ENCODE measurements at regions not wholly inside any gene's neighbourhood (a gene's known extent, or its start where the extent isn't known, plus 50 kb on each side); places are given as distances from the start of the nearest gene placed in this dataset.

GRCh38 chr6:56835612-56836011 lies 119.3 kb upstream of the BEND6 start:
- TF ChIP-seq POLR2A (IDR thresholded peaks at IDR 0.05), result no peak
- no peak for TF ChIP-seq CTCF (IDR thresholded peaks at IDR 0.05)
- intact Hi-C loops (cut with DNase I), result no loop called here
- no peak for DNase-seq
- Histone ChIP-seq H3K4me3 (replicated peaks in 1 of 3) (no peak overlapping the region), H3K27ac (no peak overlapping the region), H3K9me3 (no peaks in the 10 kb centered on the region), H3K36me3 (no peaks in the 10 kb centered on the region), H3K4me1 (peaks cover 0 to 14% of the 10 kb centered on the region in 2 donors), H3K27me3 (no peaks in the 10 kb centered on the region)
- WGBS, 2 donors, result 92 to 98% methylated on average over 3 of the region's 3 CpGs

GRCh38 chr6:56833873-56834272 lies 121.0 kb upstream of the BEND6 start:
- H3K4me1 ChIP-seq, result peaks cover 0 to 10% of the 10 kb centered on the region in 2 donors
- no peaks in the 10 kb centered on the region for H3K36me3 ChIP-seq
- H3K27ac ChIP-seq, result peak overlapping the region; percentile 14 to 60 (median 37)
- H3K4me3 ChIP-seq (replicated peaks in 1 of 3), result no peak overlapping the region
- no peaks in the 10 kb centered on the region for H3K9me3 ChIP-seq
- no peak for DNase-seq
- intact Hi-C loops (cut with DNase I), result no loop called here
- no peak for TF ChIP-seq POLR2A (IDR thresholded peaks at IDR 0.05)
- no peak for TF ChIP-seq CTCF (IDR thresholded peaks at IDR 0.05)
- WGBS, 2 donors, result 94 to 98% methylated on average over 1 of the region's 1 CpG
- H3K27me3 ChIP-seq, result no peaks in the 10 kb centered on the region

GRCh38 chr6:56833127-56833791 lies 121.6 kb upstream of the BEND6 start:
- TF ChIP-seq CTCF (IDR thresholded peaks at IDR 0.05) (no peak), POLR2A (IDR thresholded peaks at IDR 0.05) (no peak)
- Histone ChIP-seq H3K27me3 (no peaks in the 10 kb centered on the region), H3K4me1 (peaks cover 0 to 10% of the 10 kb centered on the region in 2 donors), H3K27ac (peak overlapping the region; percentile 14 to 60 (median 37)), H3K36me3 (no peaks in the 10 kb centered on the region), H3K4me3 (replicated peaks in 1 of 3) (no peak overlapping the region), H3K9me3 (no peaks in the 10 kb centered on the region)
- no peak for DNase-seq
- intact Hi-C loops (cut with DNase I), result no loop called here
- 69 to 71% methylated on average over 3 of the region's 3 CpGs for WGBS, 2 donors

- Histone ChIP-seq H3K9me3 (no peaks in the 10 kb centered on the region), H3K4me1 (peaks cover 0 to 10% of the 10 kb centered on the region in 2 donors), H3K27ac (no peak overlapping the region), H3K36me3 (no peaks in the 10 kb centered on the region), H3K27me3 (no peaks in the 10 kb centered on the region), H3K4me3 (replicated peaks in 1 of 3) (no peak overlapping the region)
- intact Hi-C loops (cut with DNase I), result no loop called here
- WGBS, 2 donors, result 88 to 92% methylated on average over 3 of the region's 3 CpGs
- no peak for DNase-seq
- no peak for TF ChIP-seq CTCF (IDR thresholded peaks at IDR 0.05)
- TF ChIP-seq POLR2A (IDR thresholded peaks at IDR 0.05), result no peak
These were observed 122.7 kb upstream of the BEND6 start for GRCh38 chr6:56832225-56832624.

GRCh38 chr6:56831334-56831733 lies 123.6 kb upstream of the BEND6 start:
- Histone ChIP-seq H3K27ac (no peak overlapping the region), H3K27me3 (no peaks in the 10 kb centered on the region), H3K4me3 (replicated peaks in 1 of 3) (no peak overlapping the region), H3K9me3 (no peaks in the 10 kb centered on the region), H3K4me1 (peaks cover 0 to 10% of the 10 kb centered on the region in 2 donors), H3K36me3 (no peaks in the 10 kb centered on the region)
- TF ChIP-seq POLR2A (IDR thresholded peaks at IDR 0.05) (no peak), CTCF (IDR thresholded peaks at IDR 0.05) (no peak)
- WGBS, 2 donors, result 87 to 96% methylated on average over 2 of the region's 2 CpGs
- no peak for DNase-seq
- intact Hi-C loops (cut with DNase I), result no loop called here

Measured in thyroid gland (tissue), 4 donors.